Uterus (tissue), 2 donors: ENCODE measurements at regions not wholly inside any gene's neighbourhood (a gene's known extent, or its start where the extent isn't known, plus 50 kb on each side); places are given as distances from the start of the nearest gene placed in this dataset.

Experiments used
- POLR2A ChIP-seq, 2 donors: fragments of 450-650 bp; IDR thresholded peaks; one replicate each; pipeline ENCODE4 v1.6.1; 2016; ENCODE audit warnings: antibody characterized with exemption in 2 of 2, mild to moderate bottlenecking in 1 of 2, moderate library complexity in 1 of 2
- TF ChIP-seq, protein P1 (sequence below), 4 experiments: fragments of 200-600 bp in 2 of 4; fragments of 450-650 bp in 2 of 4; sonication (generic) in 2 of 4; IDR thresholded peaks; one replicate each; pipeline ENCODE4 v1.5.1; 2016 to 2019; ENCODE audit warnings: antibody characterized with exemption in 4 of 4, mild to moderate bottlenecking in 2 of 4, moderate library complexity in 1 of 4

DNA sequence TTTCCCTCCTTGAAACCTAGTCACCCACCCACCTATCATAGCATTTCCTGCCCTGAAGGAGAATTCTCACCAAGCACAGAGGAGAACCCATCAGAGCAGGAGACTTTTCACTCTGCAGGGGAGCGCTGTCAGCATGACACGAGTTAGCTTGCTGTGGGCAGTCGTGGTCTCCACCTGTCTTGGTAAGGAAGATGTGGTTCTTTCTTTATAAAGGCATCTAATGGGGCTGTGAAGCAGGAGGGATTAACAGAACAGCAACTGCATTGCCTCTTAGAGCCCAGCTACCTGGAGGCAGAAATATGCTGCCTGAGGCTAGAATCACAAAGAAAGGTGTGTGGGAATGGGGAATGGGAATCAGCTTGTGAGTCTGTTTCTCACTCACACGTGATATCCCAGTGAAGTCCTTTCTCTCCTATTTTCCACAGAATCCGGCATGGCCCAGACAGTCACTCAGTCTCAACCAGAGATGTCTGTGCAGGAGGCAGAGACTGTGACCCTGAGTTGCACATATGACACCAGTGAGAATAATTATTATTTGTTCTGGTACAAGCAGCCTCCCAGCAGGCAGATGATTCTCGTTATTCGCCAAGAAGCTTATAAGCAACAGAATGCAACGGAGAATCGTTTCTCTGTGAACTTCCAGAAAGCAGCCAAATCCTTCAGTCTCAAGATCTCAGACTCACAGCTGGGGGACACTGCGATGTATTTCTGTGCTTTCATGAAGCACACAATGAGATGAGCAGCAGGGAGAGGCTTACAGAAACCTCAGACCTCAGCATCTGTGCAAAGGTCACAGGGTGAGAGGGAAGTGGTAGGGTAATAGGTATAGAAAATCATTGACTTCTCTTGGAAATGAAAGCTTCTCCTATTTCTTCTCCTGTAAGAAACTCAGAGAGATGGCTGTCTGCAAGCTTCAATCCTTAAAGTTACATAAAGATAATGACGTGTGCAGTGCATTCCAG, 316.9 kb downstream of the DAD1 start:
- TF ChIP-seq, protein P1, sequence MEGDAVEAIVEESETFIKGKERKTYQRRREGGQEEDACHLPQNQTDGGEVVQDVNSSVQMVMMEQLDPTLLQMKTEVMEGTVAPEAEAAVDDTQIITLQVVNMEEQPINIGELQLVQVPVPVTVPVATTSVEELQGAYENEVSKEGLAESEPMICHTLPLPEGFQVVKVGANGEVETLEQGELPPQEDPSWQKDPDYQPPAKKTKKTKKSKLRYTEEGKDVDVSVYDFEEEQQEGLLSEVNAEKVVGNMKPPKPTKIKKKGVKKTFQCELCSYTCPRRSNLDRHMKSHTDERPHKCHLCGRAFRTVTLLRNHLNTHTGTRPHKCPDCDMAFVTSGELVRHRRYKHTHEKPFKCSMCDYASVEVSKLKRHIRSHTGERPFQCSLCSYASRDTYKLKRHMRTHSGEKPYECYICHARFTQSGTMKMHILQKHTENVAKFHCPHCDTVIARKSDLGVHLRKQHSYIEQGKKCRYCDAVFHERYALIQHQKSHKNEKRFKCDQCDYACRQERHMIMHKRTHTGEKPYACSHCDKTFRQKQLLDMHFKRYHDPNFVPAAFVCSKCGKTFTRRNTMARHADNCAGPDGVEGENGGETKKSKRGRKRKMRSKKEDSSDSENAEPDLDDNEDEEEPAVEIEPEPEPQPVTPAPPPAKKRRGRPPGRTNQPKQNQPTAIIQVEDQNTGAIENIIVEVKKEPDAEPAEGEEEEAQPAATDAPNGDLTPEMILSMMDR (IDR thresholded peaks at IDR 0.05): no peak
- no peak for TF ChIP-seq POLR2A (IDR thresholded peaks at IDR 0.05)
